Upper lobe of left lung (tissue), 4 donors: ENCODE measurements at regions not wholly inside any gene's neighbourhood (a gene's known extent, or its start where the extent isn't known, plus 50 kb on each side); places are given as distances from the start of the nearest gene placed in this dataset.

Experiments
- EP300 ChIP-seq, 4 donors: sonication (generic); formaldehyde crosslinking; IDR thresholded peaks; one replicate each; pipeline ENCODE4 v1.5.1; 2017; ENCODE audit warnings: antibody characterized with exemption in 4 of 4, control low read depth in 2 of 4
- POLR2A ChIP-seq, 4 donors: fragments of 450-650 bp; IDR thresholded peaks; one replicate each; pipeline ENCODE4 v1.5.1; 2016 to 2017; ENCODE audit warnings: antibody characterized with exemption in 4 of 4, mild to moderate bottlenecking in 2 of 4

DNA sequence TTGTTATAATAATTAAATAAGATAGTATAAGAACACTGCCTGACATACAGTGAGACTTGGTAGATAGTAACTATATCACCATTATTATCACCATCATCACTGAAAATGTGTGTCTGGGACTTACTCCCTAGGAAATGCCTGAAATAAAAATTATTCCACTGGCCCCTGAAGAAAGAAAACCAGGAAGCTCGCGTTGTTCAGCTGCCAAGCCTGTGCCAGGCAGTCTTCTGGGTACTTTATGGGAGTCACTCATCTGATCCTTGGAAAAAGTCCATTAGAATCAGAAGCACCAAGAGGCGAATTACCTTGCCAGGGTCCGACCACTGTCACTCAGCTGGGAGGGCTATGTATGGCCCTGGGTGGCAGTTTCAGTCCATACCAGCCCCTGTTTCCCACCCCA lies 220.3 kb upstream of the TPM1 start:
- no peak for TF ChIP-seq EP300 (IDR thresholded peaks at IDR 0.05)
- no peak for TF ChIP-seq POLR2A (IDR thresholded peaks at IDR 0.05)
